Chondrocyte (in vitro differentiated cells): ENCODE measurements at regions not wholly inside any gene's neighbourhood (a gene's known extent, or its start where the extent isn't known, plus 50 kb on each side); places are given as distances from the start of the nearest gene placed in this dataset.

Experiments used
- DNase-seq: peaks from one replicate; pipeline ENCODE4 v3.0.0; 2021; ENCODE audit warnings: mixed read lengths, low spot score
- H3K27ac Mint-ChIP-seq: one replicate; pipeline ENCODE4 v1.8.0; 2021; ENCODE audit warnings: mild to moderate bottlenecking, moderate library complexity, mixed read lengths; ENCODE audit not compliant: unreplicated experiment
- H3K27me3 Mint-ChIP-seq: 2 replicates; pipeline ENCODE4 v1.8.0; 2021; ENCODE audit warnings: low read depth, mixed read lengths
- H3K36me3 Mint-ChIP-seq: 2 replicates; pipeline ENCODE4 v1.8.0; 2021; ENCODE audit warnings: low read depth, mixed read lengths
- H3K4me1 Mint-ChIP-seq: 2 replicates; pipeline ENCODE4 v1.8.0; 2021; ENCODE audit warnings: low read depth, mild to moderate bottlenecking, mixed read lengths
- H3K4me3 Mint-ChIP-seq: one replicate; pipeline ENCODE4 v1.8.0; 2021; ENCODE audit warnings: mild to moderate bottlenecking, moderate library complexity, mixed read lengths; ENCODE audit not compliant: unreplicated experiment
- H3K9me3 Mint-ChIP-seq: 2 replicates; pipeline ENCODE4 v1.8.0; 2021; ENCODE audit warnings: low read depth, mixed read lengths
- CTCF ChIP-seq: fragments of 200-600 bp; sonication (generic); IDR thresholded peaks from 2 replicates; pipeline ENCODE4 v1.5.0; 2021; ENCODE audit warnings: antibody characterized with exemption, mild to moderate bottlenecking, moderate library complexity

- H3K4me1 Mint-ChIP-seq, result peaks cover 20% of the 10 kb centered on the region
These were observed 83.8 kb upstream of the ROPN1 start for GRCh38 chr3:124075753-124076152.

GRCh38 chr3:124076235-124076634 is 84.3 kb upstream of the ROPN1 start:
- TF ChIP-seq CTCF, result no peak

More at GRCh38 chr3:124075753-124076152, 83.8 kb upstream of the ROPN1 start:
- no peak for TF ChIP-seq CTCF
- H3K27ac Mint-ChIP-seq, result no peak overlapping the region
- H3K9me3 Mint-ChIP-seq, result no peaks in the 10 kb centered on the region
- no peak for DNase-seq
- no peaks in the 10 kb centered on the region for H3K27me3 Mint-ChIP-seq
- H3K4me3 Mint-ChIP-seq, result no peak overlapping the region
- H3K36me3 Mint-ChIP-seq, result no peaks in the 10 kb centered on the region

GRCh38 chr3:124078953-124079911 is 87.3 kb upstream of the ROPN1 start:
- peaks cover 16% of the 10 kb centered on the region for H3K4me1 Mint-ChIP-seq
- H3K27me3 Mint-ChIP-seq, result no peaks in the 10 kb centered on the region
- peak; percentile 91 for TF ChIP-seq CTCF
- H3K9me3 Mint-ChIP-seq, result no peaks in the 10 kb centered on the region
- no peak for DNase-seq
- no peak overlapping the region for H3K4me3 Mint-ChIP-seq
- no peak overlapping the region for H3K27ac Mint-ChIP-seq
- H3K36me3 Mint-ChIP-seq, result no peaks in the 10 kb centered on the region

More at GRCh38 chr3:124076235-124076634, 84.3 kb upstream of the ROPN1 start:
- Mint-ChIP-seq H3K9me3 (no peaks in the 10 kb centered on the region), H3K4me3 (no peak overlapping the region), H3K36me3 (no peaks in the 10 kb centered on the region), H3K4me1 (peaks cover 20% of the 10 kb centered on the region), H3K27ac (no peak overlapping the region), H3K27me3 (no peaks in the 10 kb centered on the region)
- DNase-seq, result no peak

- DNase-seq, result no peak
- H3K4me3 Mint-ChIP-seq, result no peak overlapping the region
- peaks cover 21% of the 10 kb centered on the region for H3K4me1 Mint-ChIP-seq
- no peak for TF ChIP-seq CTCF
- no peak overlapping the region for H3K27ac Mint-ChIP-seq
- H3K36me3 Mint-ChIP-seq, result no peaks in the 10 kb centered on the region
- no peaks in the 10 kb centered on the region for H3K27me3 Mint-ChIP-seq
- no peaks in the 10 kb centered on the region for H3K9me3 Mint-ChIP-seq
These were observed 88.0 kb upstream of the ROPN1 start for GRCh38 chr3:124079912-124080276.

- H3K4me1 Mint-ChIP-seq, result peaks cover 12% of the 10 kb centered on the region
These were observed 90.4 kb upstream of the ROPN1 start for GRCh38 chr3:124082343-124082742.

More at GRCh38 chr3:124082343-124082742, 90.4 kb upstream of the ROPN1 start:
- Mint-ChIP-seq H3K27ac (no peak overlapping the region), H3K9me3 (no peaks in the 10 kb centered on the region), H3K36me3 (no peaks in the 10 kb centered on the region), H3K4me3 (no peak overlapping the region), H3K27me3 (no peaks in the 10 kb centered on the region)
- TF ChIP-seq CTCF, result no peak
- DNase-seq, result no peak
